B cell (primary cell): ENCODE measurements at regions not wholly inside any gene's neighbourhood (a gene's known extent, or its start where the extent isn't known, plus 50 kb on each side); places are given as distances from the start of the nearest gene placed in this dataset.

Experiments
- ATAC-seq: fragments of 200-7000 bp; cut with Tn5 transposase; one replicate; pipeline ENCODE4 v1.10.0; 2021; ENCODE audit warnings: low read depth, mild to moderate bottlenecking, moderate number of reproducible peaks, moderate library complexity
- CTCF ChIA-PET: fragments of 350-600 bp; sonication (Branson Sonifier 250); formaldehyde crosslinking; loops from one replicate; lab custom pipeline; 2021; ENCODE audit warnings: antibody characterized with exemption, inconsistent platforms; lab: Charles Lee
- POLR2A ChIA-PET: fragments of 350-600 bp; sonication (Branson Sonifier 250); formaldehyde crosslinking; loops from one replicate; lab custom pipeline; 2021; ENCODE audit warnings: antibody characterized with exemption; lab: Charles Lee
- DNase-seq: peaks from one replicate; pipeline ENCODE4 v3.0.0; 2013
- H2AFZ ChIP-seq: 2 replicates; pipeline ENCODE4 v1.6.1; 2012; ENCODE audit warnings: mild to moderate bottlenecking, low read depth, low read length; ENCODE audit not compliant: insufficient read depth, poor library complexity, severe bottlenecking
- H3K27ac ChIP-seq, 2 donors: 1 replicate in 1 of 2; 2 replicates in 1 of 2; pipeline ENCODE4 v1.5.1; 2012 to 2013; ENCODE audit warnings: low read length in 2 of 2, mild to moderate bottlenecking in 2 of 2, moderate library complexity in 1 of 2
- H3K27me3 ChIP-seq, 4 experiments: fragments of 200-600 bp in 1 of 4; sonication (generic) in 1 of 4; replicated peaks in 1 of 4; 1 replicate in 2 of 4; 2 replicates in 2 of 4; pipeline versions ENCODE4 v1.6.1 to v1.7.0; 2013 to 2016; ENCODE audit warnings: low read length in 3 of 4, mild to moderate bottlenecking in 2 of 4, mixed read lengths in 1 of 4, moderate library complexity in 1 of 4; ENCODE audit not compliant: insufficient read depth in 4 of 4, control insufficient read depth in 3 of 4; ENCODE audit errors: control extremely low read depth in 1 of 4
- H3K36me3 ChIP-seq, 2 experiments: replicated peaks in 1 of 2; 1 replicate in 1 of 2; 2 replicates in 1 of 2; pipeline versions ENCODE4 v1.6.1 to v1.7.1; 2013; ENCODE audit warnings: low read length in 1 of 2; ENCODE audit not compliant: insufficient read depth in 2 of 2, control insufficient read depth in 1 of 2; ENCODE audit errors: control extremely low read depth in 1 of 2, extremely low read depth in 1 of 2
- H3K4me1 ChIP-seq, 2 donors: fragments of 200-600 bp in 1 of 2; sonication (generic) in 1 of 2; 1 replicate in 1 of 2; 2 replicates in 1 of 2; pipeline versions ENCODE4 v1.5.1 to v1.6.1; 2013 to 2017; ENCODE audit warnings: low read length in 2 of 2; ENCODE audit not compliant: control insufficient read depth in 2 of 2, insufficient read depth in 2 of 2
- H3K4me2 ChIP-seq: replicated peaks from 2 replicates; pipeline ENCODE3; 2012; ENCODE audit warnings: mild to moderate bottlenecking, low read depth, low read length; ENCODE audit not compliant: poor library complexity, severe bottlenecking
- H3K4me3 ChIP-seq, 5 experiments: fragments of 200-600 bp in 1 of 5; sonication (generic) in 1 of 5; 1 replicate in 3 of 5; 2 replicates in 2 of 5; pipeline versions ENCODE4 v1.5.1 to v1.7.0; 2011 to 2016; ENCODE audit warnings: low read length in 4 of 5, mild to moderate bottlenecking in 4 of 5, low read depth in 2 of 5, control low read depth in 1 of 5, moderate library complexity in 1 of 5; ENCODE audit not compliant: insufficient read depth in 1 of 5; ENCODE audit errors: control extremely low read depth in 1 of 5, extremely low read depth in 1 of 5
- H3K79me2 ChIP-seq: fragments of 200-600 bp; sonication (generic); one replicate; pipeline ENCODE4 v1.6.0; 2016; ENCODE audit warnings: low read length; ENCODE audit not compliant: control insufficient read depth, insufficient read depth
- H3K9ac ChIP-seq: fragments of 200-600 bp; sonication (generic); 2 replicates; pipeline ENCODE4 v1.6.1; 2017; ENCODE audit warnings: mild to moderate bottlenecking, low read length, moderate library complexity
- H3K9me3 ChIP-seq, 3 donors: one replicate each; pipeline versions ENCODE4 v1.6.1 to v1.7.1; 2013; ENCODE audit warnings: low read length in 2 of 3; ENCODE audit not compliant: control insufficient read depth in 2 of 3, insufficient read depth in 1 of 3; ENCODE audit errors: control extremely low read depth in 1 of 3
- H4K20me1 ChIP-seq: 2 replicates; pipeline ENCODE4 v1.6.0; 2012; ENCODE audit warnings: mild to moderate bottlenecking, low read length; ENCODE audit not compliant: insufficient read depth, control insufficient read depth, poor library complexity, severe bottlenecking
- H3K27ac Mint-ChIP-seq: one replicate; pipeline ENCODE4 v1.8.0; 2021; ENCODE audit warnings: mixed read lengths
- H3K27me3 Mint-ChIP-seq: one replicate; pipeline ENCODE4 v1.8.0; 2021; ENCODE audit warnings: mixed read lengths
- H3K4me1 Mint-ChIP-seq: one replicate; pipeline ENCODE4 v1.8.0; 2021; ENCODE audit warnings: mixed read lengths
- H3K4me3 Mint-ChIP-seq: one replicate; pipeline ENCODE4 v1.8.0; 2021; ENCODE audit warnings: mixed read lengths
- H3K9me3 Mint-ChIP-seq: one replicate; pipeline ENCODE4 v1.8.0; 2022; ENCODE audit warnings: mixed read lengths; ENCODE audit not compliant: insufficient read depth
- CTCF ChIP-seq: fragments of 200-600 bp; IDR thresholded peaks from one replicate; pipeline ENCODE4 v1.8.0; 2022; ENCODE audit warnings: antibody characterized with exemption, mild to moderate bottlenecking
- EZH2 ChIP-seq: IDR thresholded peaks from 2 replicates; pipeline ENCODE4 v1.6.1; 2012; ENCODE audit warnings: borderline replicate concordance, low read depth, mild to moderate bottlenecking, moderate library complexity, low read length; ENCODE audit not compliant: insufficient read depth, poor library complexity, severe bottlenecking
- WGBS: methylation state at CpG from one replicate; pipeline ENCODE4 v1.1.5; 2013; ENCODE audit warnings: missing lambda C conversion rate; ENCODE audit not compliant: insufficient coverage; 5-methylcytosine and 5-hydroxymethylcytosine counted together
- intact Hi-C: fragments of 100-400 bp; cut with micrococcal nuclease; formaldehyde crosslinking; loops from one replicate; pipeline ENCODE4 v1.10.0; 2022

- Mint-ChIP-seq H3K4me3 (no peak overlapping the region), H3K9me3 (peaks cover 2% of the 10 kb centered on the region), H3K27ac (no peak overlapping the region), H3K27me3 (no peaks in the 10 kb centered on the region), H3K4me1 (no peaks in the 10 kb centered on the region)
- DNase-seq, result no peak
- Histone ChIP-seq H3K4me1 (no peaks in the 10 kb centered on the region), H3K79me2 (no peaks in the 10 kb centered on the region), H3K36me3 (no peaks in the 10 kb centered on the region), H2AFZ (no peak overlapping the region), H3K4me2 (no peak overlapping the region), H3K4me3 (no peak overlapping the region), H3K27ac (no peak overlapping the region), H3K27me3 (no peaks in the 10 kb centered on the region), H3K9me3 (no peaks in the 10 kb centered on the region), H3K9ac (no peak overlapping the region), H4K20me1 (no peaks in the 10 kb centered on the region)
- CTCF ChIA-PET, result no interaction called here
- intact Hi-C loops, result no loop called here
- POLR2A ChIA-PET, result no interaction called here
- ATAC-seq, result no peak
- TF ChIP-seq EZH2 (no peak), CTCF (no peak)
- WGBS, result 75% methylated on average over 1 of the region's 2 CpGs
Observed at GRCh38 chr18:38487521-38487920, 921.9 kb upstream of the CELF4 start.

- Mint-ChIP-seq H3K4me3 (no peak overlapping the region), H3K27ac (no peak overlapping the region), H3K9me3 (peaks cover 5% of the 10 kb centered on the region), H3K27me3 (no peaks in the 10 kb centered on the region), H3K4me1 (no peaks in the 10 kb centered on the region)
- ATAC-seq, result no peak
- no peak overlapping the region for H3K4me3 ChIP-seq
- no peaks in the 10 kb centered on the region for H3K79me2 ChIP-seq
- WGBS, result no CpG with 5 or more reads among the region's 5 CpGs
- H4K20me1 ChIP-seq, result no peaks in the 10 kb centered on the region
- no peaks in the 10 kb centered on the region for H3K4me1 ChIP-seq
- CTCF ChIA-PET, result no interaction called here
- no peaks in the 10 kb centered on the region for H3K9me3 ChIP-seq
- TF ChIP-seq CTCF (no peak), EZH2 (no peak)
- no peaks in the 10 kb centered on the region for H3K27me3 ChIP-seq
- no peak overlapping the region for H2AFZ ChIP-seq
- intact Hi-C loops, result no loop called here
- POLR2A ChIA-PET, result no interaction called here
- H3K9ac ChIP-seq, result no peak overlapping the region
- H3K36me3 ChIP-seq, result no peaks in the 10 kb centered on the region
- H3K4me2 ChIP-seq, result no peak overlapping the region
- H3K27ac ChIP-seq, result no peak overlapping the region
- DNase-seq, result no peak
Observed at GRCh38 chr18:38483326-38483725, 917.7 kb upstream of the CELF4 start.
